Astrocyte (in vitro differentiated cells and primary cell): ENCODE measurements at regions not wholly inside any gene's neighbourhood (a gene's known extent, or its start where the extent isn't known, plus 50 kb on each side); places are given as distances from the start of the nearest gene placed in this dataset.
A peak's percentile ranks its signal among the peaks of the same experiment; 100 is the strongest.

Source experiments
- DNase-seq: peaks from one replicate; pipeline ENCODE4 v3.0.0-alpha.2; 2010; ENCODE audit warnings: low read depth
- FAIRE-seq: peaks from 2 replicates; lab custom pipeline; 2011; peaks lifted over from hg19 to GRCh38; lab: Jason Lieb, UNC
- H2AFZ ChIP-seq: 2 replicates; pipeline ENCODE4 v1.6.0; 2012; ENCODE audit warnings: low read depth, low read length, inconsistent platforms
- H3K27ac ChIP-seq: 2 replicates; pipeline ENCODE4 v1.5.1; 2011; ENCODE audit warnings: low read depth, low read length, inconsistent platforms
- H3K27me3 ChIP-seq: 2 replicates; pipeline ENCODE4 v1.6.0; 2011; ENCODE audit warnings: low read length, inconsistent platforms; ENCODE audit not compliant: insufficient read depth
- H3K36me3 ChIP-seq: 2 replicates; pipeline ENCODE4 v1.5.1; 2011; ENCODE audit warnings: low read length, inconsistent platforms; ENCODE audit not compliant: insufficient read depth
- H3K4me1 ChIP-seq: 2 replicates; pipeline ENCODE4 v1.5.1; 2011; ENCODE audit warnings: low read length, inconsistent platforms; ENCODE audit not compliant: insufficient read depth
- H3K4me2 ChIP-seq: 2 replicates; pipeline ENCODE4 v1.6.0; 2012; ENCODE audit warnings: low read length, inconsistent platforms
- H3K4me3 ChIP-seq: 2 replicates; pipeline ENCODE4 v1.5.1; 2011; ENCODE audit warnings: low read depth, mild to moderate bottlenecking, low read length, inconsistent platforms; ENCODE audit not compliant: insufficient read depth
- H3K79me2 ChIP-seq: 2 replicates; pipeline ENCODE4 v1.6.0; 2012; ENCODE audit warnings: mild to moderate bottlenecking, low read length, inconsistent platforms; ENCODE audit not compliant: insufficient read depth
- H3K9ac ChIP-seq: 2 replicates; pipeline ENCODE4 v1.6.0; 2012; ENCODE audit warnings: mild to moderate bottlenecking, low read length, inconsistent platforms
- H3K9me3 ChIP-seq: 2 replicates; pipeline ENCODE4 v1.5.1; 2012; ENCODE audit warnings: low read depth, mild to moderate bottlenecking, low read length, inconsistent platforms; ENCODE audit not compliant: insufficient read depth
- H4K20me1 ChIP-seq: 2 replicates; pipeline ENCODE4 v1.6.0; 2012; ENCODE audit warnings: low read length, inconsistent platforms; ENCODE audit not compliant: insufficient read depth
- H3K27ac Mint-ChIP-seq: one replicate; pipeline ENCODE4 v1.8.0; 2021; ENCODE audit warnings: mild to moderate bottlenecking, mixed read lengths; ENCODE audit not compliant: unreplicated experiment
- H3K27me3 Mint-ChIP-seq: one replicate; pipeline ENCODE4 v1.8.0; 2021; ENCODE audit warnings: low read depth, mixed read lengths; ENCODE audit not compliant: unreplicated experiment
- H3K36me3 Mint-ChIP-seq: one replicate; pipeline ENCODE4 v1.8.0; 2021; ENCODE audit warnings: low read depth, mixed read lengths; ENCODE audit not compliant: unreplicated experiment
- H3K4me1 Mint-ChIP-seq: one replicate; pipeline ENCODE4 v1.8.0; 2021; ENCODE audit warnings: low read depth, mixed read lengths; ENCODE audit not compliant: unreplicated experiment
- H3K4me3 Mint-ChIP-seq: one replicate; pipeline ENCODE4 v1.8.0; 2021; ENCODE audit warnings: mild to moderate bottlenecking, moderate library complexity, mixed read lengths; ENCODE audit not compliant: unreplicated experiment
- H3K9me3 Mint-ChIP-seq: one replicate; pipeline ENCODE4 v1.8.0; 2021; ENCODE audit warnings: mild to moderate bottlenecking, mixed read lengths; ENCODE audit not compliant: unreplicated experiment
- CTCF ChIP-seq: IDR thresholded peaks from 2 replicates; pipeline ENCODE4 v1.5.1; 2011; ENCODE audit warnings: low read depth, mild to moderate bottlenecking, inconsistent platforms, low read length, moderate library complexity; ENCODE audit not compliant: insufficient read depth
- EZH2 ChIP-seq: IDR thresholded peaks from 2 replicates; pipeline ENCODE4 v1.6.1; 2012; ENCODE audit warnings: mild to moderate bottlenecking, low read length, inconsistent platforms; ENCODE audit not compliant: insufficient read depth

- no peaks in the 10 kb centered on the region for H4K20me1 ChIP-seq
- H3K4me2 ChIP-seq = peak overlapping the region; percentile 72
- Mint-ChIP-seq H3K4me3 (no peak overlapping the region), H3K36me3 (no peaks in the 10 kb centered on the region), H3K27ac (no peak overlapping the region), H3K4me1 (peaks cover 4% of the 10 kb centered on the region), H3K9me3 (no peaks in the 10 kb centered on the region), H3K27me3 (peaks cover 44% of the 10 kb centered on the region)
- no peaks in the 10 kb centered on the region for H3K36me3 ChIP-seq
- peak overlapping the region; percentile 93 for H3K27ac ChIP-seq
- H3K9ac ChIP-seq = peak overlapping the region; percentile 80
- no peak for TF ChIP-seq EZH2
- no peak for TF ChIP-seq CTCF
- no peaks in the 10 kb centered on the region for H3K79me2 ChIP-seq
- FAIRE-seq (no peak), DNase-seq (no peak)
- H3K27me3 ChIP-seq = peaks cover under 1% of the 10 kb centered on the region
- H3K9me3 ChIP-seq = no peaks in the 10 kb centered on the region
- peaks cover 47% of the 10 kb centered on the region for H3K4me1 ChIP-seq
- H3K4me3 ChIP-seq = no peak overlapping the region
- no peak overlapping the region for H2AFZ ChIP-seq
Observed at GRCh38 chr22:44362249-44363012, 49.7 kb upstream of the SHISAL1 start.
